Endothelial cell of umbilical vein (primary cell): ENCODE measurements at regions not wholly inside any gene's neighbourhood (a gene's known extent, or its start where the extent isn't known, plus 50 kb on each side); places are given as distances from the start of the nearest gene placed in this dataset.

Experiments
- BruUV-seq: library from RNA; stranded (reverse); fragments of 400-500 nt; replicated peaks from 2 replicates; lab custom pipeline; 2021; lab: Mats Ljungman, UMichigan
- CTCF ChIA-PET: fragments of 300-600, 350-600 bp; sonication (Branson Sonifier 250); formaldehyde crosslinking; loops from one replicate; lab custom pipeline; 2021; ENCODE audit warnings: antibody characterized with exemption, inconsistent platforms; lab: Charles Lee
- POLR2A ChIA-PET: fragments of 300-600, 350-600 bp; sonication (Branson Sonifier 250); formaldehyde crosslinking; loops from one replicate; lab custom pipeline; 2021; ENCODE audit warnings: antibody characterized with exemption, inconsistent platforms; lab: Charles Lee
- DNase-seq: peaks from one replicate; pipeline ENCODE4 v3.0.0-alpha.2; 2011; ENCODE audit warnings: low read depth, low spot score
- FAIRE-seq: peaks from 2 replicates; lab custom pipeline; 2011; peaks lifted over from hg19 to GRCh38; lab: Jason Lieb, UNC
- H2AFZ ChIP-seq: 2 replicates; pipeline ENCODE4 v1.6.0; 2012; ENCODE audit warnings: low read depth, low read length, control low read depth, inconsistent platforms
- H3K27ac ChIP-seq: 2 replicates; pipeline ENCODE4 v1.5.1; 2011; ENCODE audit warnings: low read depth, mild to moderate bottlenecking, control low read depth, low read length, moderate library complexity; ENCODE audit not compliant: insufficient read depth
- H3K27me3 ChIP-seq, 2 experiments: 2 replicates each; pipeline versions ENCODE4 v1.6.0 to v1.6.1; 2011; ENCODE audit warnings: low read length in 2 of 2, mixed read lengths in 1 of 2; ENCODE audit not compliant: control insufficient read depth in 2 of 2, insufficient read depth in 2 of 2
- H3K36me3 ChIP-seq, 2 experiments: 2 replicates in 1 of 2; 3 replicates in 1 of 2; pipeline ENCODE4 v1.5.1; 2011; ENCODE audit warnings: low read length in 2 of 2, mild to moderate bottlenecking in 1 of 2, moderate library complexity in 1 of 2; ENCODE audit not compliant: control insufficient read depth in 2 of 2, insufficient read depth in 2 of 2; ENCODE audit errors: extremely low read depth in 1 of 2
- H3K4me1 ChIP-seq: 3 replicates; pipeline ENCODE4 v1.5.1; 2011; ENCODE audit warnings: mild to moderate bottlenecking, low read length; ENCODE audit not compliant: control insufficient read depth, insufficient read depth; ENCODE audit errors: extremely low read depth
- H3K4me2 ChIP-seq: 2 replicates; pipeline ENCODE4 v1.6.1; 2011; ENCODE audit warnings: low read length, control low read depth, mixed read lengths; ENCODE audit not compliant: insufficient read depth
- H3K4me3 ChIP-seq, 3 experiments: fragments of 200-600 bp in 1 of 3; sonication (generic), shearing (Covaris generic) in 1 of 3; replicated peaks in 1 of 3; 2 replicates each; pipeline ENCODE4 v1.5.1; 2011 to 2016; ENCODE audit warnings: control low read depth in 3 of 3, low read length in 3 of 3, mild to moderate bottlenecking in 2 of 3, inconsistent platforms in 1 of 3, low read depth in 1 of 3, moderate library complexity in 1 of 3; ENCODE audit not compliant: insufficient read depth in 1 of 3
- H3K79me2 ChIP-seq: 2 replicates; pipeline ENCODE4 v1.6.0; 2012; ENCODE audit warnings: low read length, inconsistent platforms; ENCODE audit not compliant: control insufficient read depth, insufficient read depth
- H3K9ac ChIP-seq: replicated peaks from 2 replicates; pipeline ENCODE3; 2011; ENCODE audit warnings: low read length, control low read depth; ENCODE audit not compliant: insufficient read depth; ENCODE audit errors: extremely low read depth
- H3K9me1 ChIP-seq: replicated peaks from 3 replicates; pipeline ENCODE4 v1.6.0; 2011; ENCODE audit warnings: mild to moderate bottlenecking, low read length; ENCODE audit not compliant: control insufficient read depth, insufficient read depth; ENCODE audit errors: extremely low read depth
- H3K9me3 ChIP-seq: replicated peaks from 2 replicates; pipeline ENCODE4 v1.5.1; 2012; ENCODE audit warnings: low read length, inconsistent platforms; ENCODE audit not compliant: control insufficient read depth, insufficient read depth
- H4K20me1 ChIP-seq: replicated peaks from 2 replicates; pipeline ENCODE3; 2011; ENCODE audit warnings: mild to moderate bottlenecking, low read length; ENCODE audit not compliant: control insufficient read depth, insufficient read depth; ENCODE audit errors: extremely low read depth
- FOS ChIP-seq: IDR thresholded peaks from 2 replicates; pipeline ENCODE4 v1.6.1; 2011; ENCODE audit warnings: mild to moderate bottlenecking, low read length, moderate library complexity, borderline replicate concordance; ENCODE audit not compliant: insufficient read depth
- GATA2 ChIP-seq: IDR thresholded peaks from 2 replicates; pipeline ENCODE4 v1.7.0; 2011; ENCODE audit warnings: low read depth, mild to moderate bottlenecking, moderate library complexity, mixed read lengths, low read length; ENCODE audit not compliant: insufficient read length, insufficient read depth
- JUN ChIP-seq: IDR thresholded peaks from 2 replicates; pipeline ENCODE4 v1.6.1; 2011; ENCODE audit warnings: borderline replicate concordance, low read depth; ENCODE audit not compliant: insufficient read length, insufficient read depth
- MYC ChIP-seq: IDR thresholded peaks from one replicate; pipeline ENCODE4 v1.6.1; 2011; ENCODE audit warnings: mild to moderate bottlenecking, low read depth, low read length
- POLR2AphosphoS5 ChIP-seq: IDR thresholded peaks from 2 replicates; pipeline ENCODE4 v1.6.1; 2012; ENCODE audit warnings: low read depth, mild to moderate bottlenecking, control low read depth, low read length, moderate library complexity; ENCODE audit not compliant: insufficient read depth
- dilution Hi-C: fragments of 300-500 bp; cut with MboI; formaldehyde crosslinking; loops from one replicate; pipeline ENCODE4 v1.15.0; 2019; ENCODE audit warnings: low sequenced_read_pairs; ENCODE audit not compliant: extremely low pct_ligation_motif_present
- intact Hi-C: fragments of 100-400 bp; cut with micrococcal nuclease; formaldehyde crosslinking; loops from one replicate; pipeline ENCODE4 v1.10.0; 2022
- TF ChIP-seq, protein P1 (sequence below), 2 donors: IDR thresholded peaks; 1 replicate in 1 of 2; 2 replicates in 1 of 2; pipeline ENCODE4 v1.5.1; 2011; ENCODE audit warnings: low read length in 2 of 2, mild to moderate bottlenecking in 2 of 2, moderate library complexity in 2 of 2, control low read depth in 1 of 2, inconsistent platforms in 1 of 2, low read depth in 1 of 2; ENCODE audit not compliant: insufficient read depth in 1 of 2; ENCODE audit errors: extremely low read depth in 1 of 2
- TF ChIP-seq, protein P2 (sequence below): IDR thresholded peaks from 2 replicates; pipeline ENCODE4 v1.6.1; 2011; ENCODE audit not compliant: insufficient read depth, insufficient read length

DNA sequence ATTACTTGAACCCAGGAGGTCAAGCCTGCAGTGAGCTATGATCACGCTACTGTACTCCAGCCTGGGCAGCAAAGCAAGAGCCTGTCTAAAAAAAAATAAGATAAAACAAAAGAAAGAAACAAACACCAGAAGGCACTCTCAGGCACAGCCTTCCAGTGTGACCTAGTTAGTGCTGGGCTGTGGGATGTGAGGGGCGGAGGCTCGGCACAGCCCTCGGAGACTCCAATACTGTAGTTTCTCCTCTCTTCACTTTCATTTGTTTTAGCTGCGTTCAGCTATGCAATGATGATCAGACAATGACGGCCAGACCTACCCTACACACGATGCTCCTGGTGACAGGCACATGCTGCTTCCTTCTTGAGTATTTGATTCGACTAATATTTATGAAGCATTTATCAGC, 127.7 kb downstream of the SOCS6 start:
- Histone ChIP-seq H3K36me3 (no peaks in the 10 kb centered on the region), H2AFZ (no peak overlapping the region), H3K4me2 (no peak overlapping the region), H3K4me3 (no peak overlapping the region), H3K79me2 (no peaks in the 10 kb centered on the region), H3K9ac (no peak overlapping the region), H3K9me1 (no peaks in the 10 kb centered on the region), H3K27me3 (no peaks in the 10 kb centered on the region), H4K20me1 (no peaks in the 10 kb centered on the region), H3K9me3 (no peaks in the 10 kb centered on the region), H3K27ac (no peak overlapping the region), H3K4me1 (peaks cover 18% of the 10 kb centered on the region)
- ChIA-PET CTCF (interaction anchor here (1.0 to 1.6 kb wide), 2 partner anchors 17 to 221 kb away, joined by 3 to 5 read pairs; no protein-coding TSS in a partner anchor), POLR2A (no interaction called here)
- FAIRE-seq (no peak), DNase-seq (no peak)
- intact Hi-C loops (no loop called here), dilution Hi-C loops (no loop called here)
- TF ChIP-seq JUN = no peak
- TF ChIP-seq, protein P1, sequence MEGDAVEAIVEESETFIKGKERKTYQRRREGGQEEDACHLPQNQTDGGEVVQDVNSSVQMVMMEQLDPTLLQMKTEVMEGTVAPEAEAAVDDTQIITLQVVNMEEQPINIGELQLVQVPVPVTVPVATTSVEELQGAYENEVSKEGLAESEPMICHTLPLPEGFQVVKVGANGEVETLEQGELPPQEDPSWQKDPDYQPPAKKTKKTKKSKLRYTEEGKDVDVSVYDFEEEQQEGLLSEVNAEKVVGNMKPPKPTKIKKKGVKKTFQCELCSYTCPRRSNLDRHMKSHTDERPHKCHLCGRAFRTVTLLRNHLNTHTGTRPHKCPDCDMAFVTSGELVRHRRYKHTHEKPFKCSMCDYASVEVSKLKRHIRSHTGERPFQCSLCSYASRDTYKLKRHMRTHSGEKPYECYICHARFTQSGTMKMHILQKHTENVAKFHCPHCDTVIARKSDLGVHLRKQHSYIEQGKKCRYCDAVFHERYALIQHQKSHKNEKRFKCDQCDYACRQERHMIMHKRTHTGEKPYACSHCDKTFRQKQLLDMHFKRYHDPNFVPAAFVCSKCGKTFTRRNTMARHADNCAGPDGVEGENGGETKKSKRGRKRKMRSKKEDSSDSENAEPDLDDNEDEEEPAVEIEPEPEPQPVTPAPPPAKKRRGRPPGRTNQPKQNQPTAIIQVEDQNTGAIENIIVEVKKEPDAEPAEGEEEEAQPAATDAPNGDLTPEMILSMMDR (IDR thresholded peaks at IDR 0.05; ENCODE audit: extremely low read depth in 1 of 2, insufficient read depth in 1 of 2, low read depth in 1 of 2, low read length in 2 of 2) = no peak
- no peak for TF ChIP-seq POLR2AphosphoS5
- TF ChIP-seq, protein P2, sequence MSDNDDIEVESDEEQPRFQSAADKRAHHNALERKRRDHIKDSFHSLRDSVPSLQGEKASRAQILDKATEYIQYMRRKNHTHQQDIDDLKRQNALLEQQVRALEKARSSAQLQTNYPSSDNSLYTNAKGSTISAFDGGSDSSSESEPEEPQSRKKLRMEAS = no peak
- TF ChIP-seq FOS = no peak
- TF ChIP-seq MYC = no peak
- TF ChIP-seq GATA2 = no peak
- no TSS peak for BruUV-seq
